Adrenal gland (tissue), 5 donors: ENCODE measurements at regions not wholly inside any gene's neighbourhood (a gene's known extent, or its start where the extent isn't known, plus 50 kb on each side); places are given as distances from the start of the nearest gene placed in this dataset.

Experiments used
- CTCF ChIP-seq, 6 experiments: fragments of 450-650 bp in 4 of 6; fragments of 200-600 bp in 2 of 6; sonication (generic) in 1 of 6; IDR thresholded peaks; 1 replicate in 5 of 6; 2 replicates in 1 of 6; pipeline versions ENCODE4 v1.5.1 to v1.8.0; 2016 to 2021; ENCODE audit warnings: antibody characterized with exemption in 6 of 6, mild to moderate bottlenecking in 2 of 6, moderate library complexity in 1 of 6
- POLR2A ChIP-seq, 2 donors: fragments of 450-650 bp; IDR thresholded peaks; one replicate each; pipeline ENCODE4 v1.6.1; 2017; ENCODE audit warnings: antibody characterized with exemption in 2 of 2, mild to moderate bottlenecking in 2 of 2, moderate library complexity in 1 of 2
- donor health status: DM: no; HTN: no; CAD: no.

DNA sequence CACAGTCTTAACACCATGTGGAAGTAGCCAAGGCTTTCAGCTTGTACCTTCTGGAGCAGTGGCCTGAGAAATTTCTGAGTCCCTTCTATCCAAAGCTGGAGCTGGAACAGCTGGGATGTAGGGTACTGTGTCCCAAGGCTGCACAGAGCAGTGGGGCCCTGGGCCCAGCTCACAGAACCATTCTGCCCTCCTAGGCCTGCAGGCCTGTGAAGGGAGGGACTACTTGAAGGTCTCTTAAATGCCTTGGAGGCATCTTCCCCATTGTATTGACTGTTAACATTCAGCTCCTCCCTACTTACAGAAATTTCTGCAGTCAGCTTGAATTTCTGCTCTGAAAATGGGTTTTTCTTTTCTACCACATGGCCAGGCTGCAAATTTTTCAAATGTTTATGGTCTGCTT is 156.5 kb upstream of the MANEA start:
- TF ChIP-seq CTCF (IDR thresholded peaks at IDR 0.05) (no peak), POLR2A (IDR thresholded peaks at IDR 0.05) (no peak)
